H9 (cell line): ENCODE measurements at regions not wholly inside any gene's neighbourhood (a gene's known extent, or its start where the extent isn't known, plus 50 kb on each side); places are given as distances from the start of the nearest gene placed in this dataset.

Experiments
- DNase-seq: peaks from one replicate; pipeline ENCODE4 v3.0.0-alpha.2; 2017
- H2AFZ ChIP-seq: one replicate; pipeline ENCODE4 v1.6.1; 2013; ENCODE audit warnings: mild to moderate bottlenecking, low read length, control low read depth, moderate library complexity
- H2AK5ac ChIP-seq: 2 replicates; pipeline ENCODE4 v1.6.1; 2013; ENCODE audit warnings: low read length, control low read depth, mixed read lengths; ENCODE audit not compliant: insufficient read length
- H2BK120ac ChIP-seq: one replicate; pipeline ENCODE4 v1.6.1; 2013; ENCODE audit warnings: low read depth, mild to moderate bottlenecking, low read length, control low read depth, inconsistent platforms; ENCODE audit not compliant: poor library complexity, severe bottlenecking
- H2BK12ac ChIP-seq: 2 replicates; pipeline ENCODE4 v1.6.1; 2013; ENCODE audit warnings: low read length, control low read depth, mixed read lengths, low read depth; ENCODE audit not compliant: insufficient read length
- H2BK15ac ChIP-seq: 2 replicates; pipeline ENCODE4 v1.6.1; 2013; ENCODE audit warnings: low read depth, low read length, control low read depth
- H2BK20ac ChIP-seq: one replicate; pipeline ENCODE4 v1.6.1; 2013; ENCODE audit warnings: low read depth, mild to moderate bottlenecking, low read length, control low read depth, inconsistent platforms; ENCODE audit not compliant: poor library complexity, severe bottlenecking
- H2BK5ac ChIP-seq: 2 replicates; pipeline ENCODE4 v1.6.1; 2013; ENCODE audit warnings: low read length, control low read depth, mixed read lengths; ENCODE audit not compliant: insufficient read length
- H3K14ac ChIP-seq: 2 replicates; pipeline ENCODE4 v1.6.1; 2013; ENCODE audit warnings: low read length, control low read depth; ENCODE audit not compliant: insufficient read depth
- H3K18ac ChIP-seq: 2 replicates; pipeline ENCODE4 v1.6.1; 2013; ENCODE audit warnings: low read depth, mild to moderate bottlenecking, mixed read lengths, low read length, control low read depth; ENCODE audit not compliant: insufficient read length
- H3K23ac ChIP-seq: 2 replicates; pipeline ENCODE4 v1.6.1; 2013; ENCODE audit warnings: low read length, control low read depth, mixed read lengths, low read depth; ENCODE audit not compliant: insufficient read length
- H3K23me2 ChIP-seq: 2 replicates; pipeline ENCODE4 v1.6.1; 2013; ENCODE audit warnings: low read depth, mild to moderate bottlenecking, mixed read lengths, low read length, control low read depth; ENCODE audit not compliant: insufficient read length, poor library complexity, severe bottlenecking
- H3K27ac ChIP-seq: 2 replicates; pipeline ENCODE4 v1.5.1; 2013; ENCODE audit warnings: low read length, control low read depth, mixed read lengths, low read depth; ENCODE audit not compliant: insufficient read length
- H3K27me3 ChIP-seq: 2 replicates; pipeline ENCODE4 v1.6.1; 2013; ENCODE audit warnings: low read length, control low read depth, inconsistent platforms; ENCODE audit not compliant: insufficient read depth
- H3K4ac ChIP-seq: 2 replicates; pipeline ENCODE4 v1.6.1; 2013; ENCODE audit warnings: low read depth, mild to moderate bottlenecking, control low read depth, inconsistent platforms, low read length, moderate library complexity
- H3K4me1 ChIP-seq: 2 replicates; pipeline ENCODE4 v1.6.1; 2013; ENCODE audit warnings: low read length, control low read depth, inconsistent platforms; ENCODE audit not compliant: insufficient read depth
- H3K4me2 ChIP-seq: 2 replicates; pipeline ENCODE4 v1.6.1; 2013; ENCODE audit warnings: low read length, control low read depth, mixed read lengths; ENCODE audit not compliant: insufficient read length, insufficient read depth
- H3K56ac ChIP-seq: 2 replicates; pipeline ENCODE4 v1.6.1; 2013; ENCODE audit warnings: low read depth, mild to moderate bottlenecking, mixed read lengths, low read length, control low read depth; ENCODE audit not compliant: insufficient read length
- H3K79me1 ChIP-seq: 2 replicates; pipeline ENCODE4 v1.6.1; 2013; ENCODE audit warnings: low read depth, mild to moderate bottlenecking, moderate library complexity, low read length, control low read depth, inconsistent platforms; ENCODE audit not compliant: insufficient read depth, poor library complexity, severe bottlenecking
- H3K79me2 ChIP-seq: 2 replicates; pipeline ENCODE4 v1.6.1; 2013; ENCODE audit warnings: low read length, control low read depth, inconsistent platforms; ENCODE audit not compliant: insufficient read depth
- H3K9ac ChIP-seq: 2 replicates; pipeline ENCODE4 v1.6.1; 2013; ENCODE audit warnings: low read length, control low read depth, mixed read lengths; ENCODE audit not compliant: insufficient read length; ENCODE audit errors: extremely low read depth
- H3K9me3 ChIP-seq: one replicate; pipeline ENCODE4 v1.6.1; 2013; ENCODE audit warnings: low read depth, low read length, inconsistent platforms; ENCODE audit not compliant: control insufficient read depth
- H3T11ph ChIP-seq: one replicate; pipeline ENCODE4 v1.6.1; 2013; ENCODE audit warnings: mild to moderate bottlenecking, low read length, control low read depth, inconsistent platforms
- H4K20me1 ChIP-seq: one replicate; pipeline ENCODE4 v1.6.1; 2013; ENCODE audit not compliant: control insufficient read depth, insufficient read length, insufficient read depth
- H4K5ac ChIP-seq: 2 replicates; pipeline ENCODE4 v1.6.1; 2013; ENCODE audit warnings: low read depth, mild to moderate bottlenecking, mixed read lengths, low read length, control low read depth; ENCODE audit not compliant: insufficient read length
- H4K8ac ChIP-seq: replicated peaks from 2 replicates; pipeline ENCODE4 v1.6.1; 2013; ENCODE audit warnings: low read length, control low read depth, mixed read lengths, low read depth; ENCODE audit not compliant: insufficient read length
- H4K91ac ChIP-seq: 2 replicates; pipeline ENCODE4 v1.6.1; 2013; ENCODE audit warnings: low read depth, mild to moderate bottlenecking, moderate library complexity, mixed read lengths, low read length, control low read depth; ENCODE audit not compliant: insufficient read length
- H3K27ac Mint-ChIP-seq, 3 experiments: 2 replicates in 2 of 3; 3 replicates in 1 of 3; pipeline ENCODE4 v1.8.0; 2020 to 2021; ENCODE audit warnings: mixed read lengths in 3 of 3, mild to moderate bottlenecking in 1 of 3, moderate library complexity in 1 of 3
- H3K27me3 Mint-ChIP-seq: 2 replicates; pipeline ENCODE4 v1.8.0; 2021; ENCODE audit warnings: low read depth, mild to moderate bottlenecking, moderate library complexity, mixed read lengths
- H3K36me3 Mint-ChIP-seq, 3 experiments: 2 replicates in 2 of 3; 3 replicates in 1 of 3; pipeline ENCODE4 v1.8.0; 2020 to 2021; ENCODE audit warnings: low read depth in 3 of 3, mixed read lengths in 3 of 3; ENCODE audit not compliant: insufficient read depth in 1 of 3
- H3K4me1 Mint-ChIP-seq, 2 experiments: 2 replicates each; pipeline ENCODE4 v1.8.0; 2020; ENCODE audit warnings: mixed read lengths in 2 of 2
- H3K4me3 Mint-ChIP-seq, 2 experiments: 2 replicates in 1 of 2; 3 replicates in 1 of 2; pipeline ENCODE4 v1.8.0; 2020 to 2021; ENCODE audit warnings: mild to moderate bottlenecking in 2 of 2, mixed read lengths in 2 of 2, moderate library complexity in 1 of 2
- H3K9me3 Mint-ChIP-seq, 2 experiments: 2 replicates in 1 of 2; 3 replicates in 1 of 2; pipeline ENCODE4 v1.8.0; 2020; ENCODE audit warnings: mild to moderate bottlenecking in 2 of 2, mixed read lengths in 2 of 2, moderate library complexity in 1 of 2
- WGBS: extraction: QIAGEN DNeasy Blood & Tissue Kit; methylation state at CpG from one replicate; pipeline ENCODE4 v1.1.7; 2013; ENCODE audit warnings: missing lambda C conversion rate, low lambda C conversion rate, mixed read lengths; ENCODE audit not compliant: insufficient read length; ENCODE audit errors: extremely low coverage; 5-methylcytosine and 5-hydroxymethylcytosine counted together
- TF ChIP-seq, protein P1 (sequence below): fragments of 200-600 bp; sonication (generic); conservative IDR thresholded peaks from 3 replicates; pipeline ENCODE4 v1.8.0; 2021; ENCODE audit warnings: antibody characterized with exemption, mild to moderate bottlenecking

DNA sequence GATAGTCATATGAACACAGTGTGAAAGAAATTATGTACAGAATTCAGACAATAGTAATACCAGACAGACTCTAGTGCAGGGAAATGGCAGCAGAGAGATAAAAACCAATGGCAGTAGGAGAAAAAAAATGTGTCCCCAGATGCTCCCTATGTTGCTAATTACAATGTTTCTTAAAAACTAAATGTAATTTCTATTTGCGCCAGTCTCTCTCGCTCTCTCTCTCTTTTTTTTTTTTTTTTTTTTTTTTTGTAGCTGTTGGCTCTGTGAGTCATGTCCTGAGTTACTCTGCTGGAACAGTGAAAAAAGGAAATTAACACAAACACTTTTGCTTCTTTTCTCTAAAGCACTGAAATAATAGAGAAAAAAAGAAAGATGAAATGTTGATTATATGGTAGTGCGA lies 871.9 kb downstream of the GBE1 start:
- H2BK120ac ChIP-seq = no peak overlapping the region
- H3K4me2 ChIP-seq = no peak overlapping the region
- no peak overlapping the region for H3K14ac ChIP-seq
- TF ChIP-seq, protein P1, sequence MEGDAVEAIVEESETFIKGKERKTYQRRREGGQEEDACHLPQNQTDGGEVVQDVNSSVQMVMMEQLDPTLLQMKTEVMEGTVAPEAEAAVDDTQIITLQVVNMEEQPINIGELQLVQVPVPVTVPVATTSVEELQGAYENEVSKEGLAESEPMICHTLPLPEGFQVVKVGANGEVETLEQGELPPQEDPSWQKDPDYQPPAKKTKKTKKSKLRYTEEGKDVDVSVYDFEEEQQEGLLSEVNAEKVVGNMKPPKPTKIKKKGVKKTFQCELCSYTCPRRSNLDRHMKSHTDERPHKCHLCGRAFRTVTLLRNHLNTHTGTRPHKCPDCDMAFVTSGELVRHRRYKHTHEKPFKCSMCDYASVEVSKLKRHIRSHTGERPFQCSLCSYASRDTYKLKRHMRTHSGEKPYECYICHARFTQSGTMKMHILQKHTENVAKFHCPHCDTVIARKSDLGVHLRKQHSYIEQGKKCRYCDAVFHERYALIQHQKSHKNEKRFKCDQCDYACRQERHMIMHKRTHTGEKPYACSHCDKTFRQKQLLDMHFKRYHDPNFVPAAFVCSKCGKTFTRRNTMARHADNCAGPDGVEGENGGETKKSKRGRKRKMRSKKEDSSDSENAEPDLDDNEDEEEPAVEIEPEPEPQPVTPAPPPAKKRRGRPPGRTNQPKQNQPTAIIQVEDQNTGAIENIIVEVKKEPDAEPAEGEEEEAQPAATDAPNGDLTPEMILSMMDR = no peak
- no peak overlapping the region for H3K27ac ChIP-seq
- H3K56ac ChIP-seq = no peak overlapping the region
- H3K79me2 ChIP-seq = no peaks in the 10 kb centered on the region
- H3K18ac ChIP-seq = no peak overlapping the region
- H4K8ac ChIP-seq = no peak overlapping the region
- no peak overlapping the region for H2BK5ac ChIP-seq
- H3K36me3 Mint-ChIP-seq = no peaks in the 10 kb centered on the region
- H3K9me3 Mint-ChIP-seq = peaks cover 0 to 6% of the 10 kb centered on the region in 2 experiments; a peak in 3 of 5 replicates
- H3K27me3 ChIP-seq = no peaks in the 10 kb centered on the region
- no peak overlapping the region for H2BK15ac ChIP-seq
- no peaks in the 10 kb centered on the region for H3K4me1 Mint-ChIP-seq
- H3K23ac ChIP-seq = no peak overlapping the region
- H3T11ph ChIP-seq = no peak overlapping the region
- no peaks in the 10 kb centered on the region for H3K79me1 ChIP-seq
- H2AFZ ChIP-seq = no peak overlapping the region
- no peak overlapping the region for H3K4ac ChIP-seq
- H2BK12ac ChIP-seq = no peak overlapping the region
- H2BK20ac ChIP-seq = no peak overlapping the region
- H3K27me3 Mint-ChIP-seq = no peaks in the 10 kb centered on the region; the same call in none of the 2 replicates
- WGBS = 100% methylated on average over 1 of the region's 3 CpGs
- no peaks in the 10 kb centered on the region for H3K9me3 ChIP-seq
- H3K9ac ChIP-seq = no peak overlapping the region
- peak overlapping the region in 1 of 3 experiments; percentile 70; a peak in 1 of 7 replicates for H3K27ac Mint-ChIP-seq
- no peak overlapping the region for H2AK5ac ChIP-seq
- H4K20me1 ChIP-seq = no peaks in the 10 kb centered on the region
- H3K4me1 ChIP-seq = no peaks in the 10 kb centered on the region
- H3K23me2 ChIP-seq = no peaks in the 10 kb centered on the region
- no peak for DNase-seq
- no peak overlapping the region for H4K91ac ChIP-seq
- H4K5ac ChIP-seq = no peak overlapping the region
- H3K4me3 Mint-ChIP-seq = no peak overlapping the region
